ENCODE measurements at regions not wholly inside any gene's neighbourhood (a gene's known extent, or its start where the extent isn't known, plus 50 kb on each side); places are given as distances from the start of the nearest gene placed in this dataset.

DNA sequence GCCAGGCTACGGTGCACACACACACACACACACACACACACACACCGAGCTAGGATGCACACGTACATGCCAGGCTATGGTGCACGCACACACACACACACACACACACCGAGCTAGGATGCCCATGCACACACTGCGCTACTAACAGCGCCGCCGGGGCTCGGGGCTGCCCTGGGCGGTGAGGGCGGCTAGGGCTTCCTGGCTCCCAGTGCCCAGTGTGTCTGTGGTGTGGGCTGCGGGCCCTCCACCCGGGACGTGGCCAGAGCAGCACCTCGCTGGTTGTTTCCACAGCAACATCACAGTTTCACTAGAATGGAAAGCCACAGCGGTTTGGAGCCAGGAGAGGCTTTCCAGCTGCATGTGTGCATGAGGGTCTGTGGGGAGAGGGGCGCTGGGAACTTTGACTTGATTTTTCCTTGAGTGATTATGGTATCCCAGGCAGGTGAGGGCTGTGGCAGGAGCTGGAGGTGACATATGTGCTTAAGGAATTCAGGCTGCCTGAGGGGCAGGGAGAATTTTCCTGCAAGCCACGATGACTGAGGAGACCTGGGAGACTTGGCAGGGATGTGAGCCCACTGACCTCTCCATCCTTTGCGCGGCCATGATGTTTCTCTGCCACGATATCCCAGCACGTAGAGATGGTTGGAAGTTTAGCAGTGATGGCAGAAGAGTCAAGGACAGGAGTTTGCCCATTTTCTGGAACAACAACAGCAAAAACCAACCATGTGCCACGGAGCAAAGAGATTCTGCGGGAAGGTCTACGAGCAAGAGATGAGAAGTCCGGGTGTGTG, 195.9 kb downstream of the SNX19 start:
- no peak for DNase-seq
- WGBS, 4 donors: 80 to 83% (median 83%) methylated on average over 13 to 27 of the region's 27 CpGs

GRCh38 chr11:130721023-130721681, 195.1 kb downstream of the SNX19 start:
- Histone ChIP-seq H3K27me3 (no peaks in the 10 kb centered on the region), H3K36me3 (replicated peaks in 1 of 2) (no peaks in the 10 kb centered on the region), H3K4me3 (no peak overlapping the region), H3K4me1 (replicated peaks in 1 of 2) (no peaks in the 10 kb centered on the region), H3K27ac (no peak overlapping the region), H3K9me3 (replicated peaks in 1 of 3) (no peaks in the 10 kb centered on the region)
- 53 to 77% (median 75%) methylated on average over 4 to 5 of the region's 5 CpGs for WGBS, 4 donors
- intact Hi-C loops (cut with DNase I): no loop called here
- DNase-seq: no peak
- TF ChIP-seq POLR2A (IDR thresholded peaks at IDR 0.05) (no peak), CTCF (IDR thresholded peaks at IDR 0.05) (no peak)

More for the DNA sequence above, 195.9 kb downstream of the SNX19 start:
- no peaks in the 10 kb centered on the region for H3K36me3 ChIP-seq (replicated peaks in 1 of 2)
- no peak overlapping the region for H3K27ac ChIP-seq
- H3K4me1 ChIP-seq (replicated peaks in 1 of 2): no peaks in the 10 kb centered on the region
- no peak overlapping the region for H3K4me3 ChIP-seq
- intact Hi-C loops (cut with DNase I): no loop called here
- no peaks in the 10 kb centered on the region for H3K27me3 ChIP-seq
- TF ChIP-seq POLR2A (IDR thresholded peaks at IDR 0.05) (no peak), CTCF (IDR thresholded peaks at IDR 0.05) (no peak)
- no peaks in the 10 kb centered on the region for H3K9me3 ChIP-seq (replicated peaks in 1 of 3)

DNA sequence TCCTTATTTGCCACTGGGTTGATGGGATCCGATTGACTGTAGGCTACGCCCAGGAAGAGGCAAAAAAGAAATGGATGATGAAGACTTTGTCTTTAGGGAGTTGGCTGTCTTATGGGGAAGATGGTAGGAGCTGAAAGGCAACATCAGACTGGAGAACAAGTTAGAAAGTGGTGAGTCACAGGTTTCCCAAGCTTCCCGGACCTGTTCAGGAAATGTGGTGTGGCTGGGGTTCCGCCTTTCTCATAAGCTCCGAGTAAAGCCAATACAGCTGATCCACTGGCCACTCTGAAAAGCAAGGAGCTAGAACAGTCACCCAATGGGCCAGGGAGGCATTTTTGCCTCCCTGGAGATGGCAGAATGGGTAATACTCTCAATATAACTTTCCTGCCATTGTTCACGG, 194.5 kb downstream of the SNX19 start:
- no peak overlapping the region for H3K4me3 ChIP-seq
- no peaks in the 10 kb centered on the region for H3K27me3 ChIP-seq
- intact Hi-C loops (cut with DNase I): no loop called here
- TF ChIP-seq CTCF (IDR thresholded peaks at IDR 0.05) (no peak), POLR2A (IDR thresholded peaks at IDR 0.05) (no peak)
- no peaks in the 10 kb centered on the region for H3K9me3 ChIP-seq (replicated peaks in 1 of 3)
- H3K27ac ChIP-seq: no peak overlapping the region
- WGBS, 4 donors: 80 to 89% (median 83%) methylated on average over 6 of the region's 6 CpGs
- no peaks in the 10 kb centered on the region for H3K36me3 ChIP-seq (replicated peaks in 1 of 2)
- no peak for DNase-seq
- no peaks in the 10 kb centered on the region for H3K4me1 ChIP-seq (replicated peaks in 1 of 2)

- no peak for TF ChIP-seq POLR2A (IDR thresholded peaks at IDR 0.05)
- TF ChIP-seq CTCF (IDR thresholded peaks at IDR 0.05): no peak
- WGBS, 4 donors: 74 to 79% (median 76%) methylated on average over 4 of the region's 4 CpGs
Measured at GRCh38 chr11:130722401-130722800, 193.9 kb downstream of the SNX19 start.

More at GRCh38 chr11:130722401-130722800, 193.9 kb downstream of the SNX19 start:
- Histone ChIP-seq H3K36me3 (replicated peaks in 1 of 2) (no peaks in the 10 kb centered on the region), H3K4me1 (replicated peaks in 1 of 2) (no peaks in the 10 kb centered on the region), H3K27ac (no peak overlapping the region), H3K4me3 (no peak overlapping the region), H3K27me3 (no peaks in the 10 kb centered on the region), H3K9me3 (replicated peaks in 1 of 3) (no peaks in the 10 kb centered on the region)
- DNase-seq: no peak
- intact Hi-C loops (cut with DNase I): no loop called here
